SK-N-SH treated with all-trans-retinoic acid at 6 μM for 48 hours (cell line): ENCODE measurements at regions not wholly inside any gene's neighbourhood (a gene's known extent, or its start where the extent isn't known, plus 50 kb on each side); places are given as distances from the start of the nearest gene placed in this dataset.

Experiments used
- ISL1 ChIP-seq: fragments of 250-450 bp; sonication (Bioruptor Pico); IDR thresholded peaks from 2 replicates; pipeline ENCODE4 v2.1.2; 2022; ENCODE audit warnings: mild to moderate bottlenecking, moderate library complexity
- RARB ChIP-seq: fragments of 250-450 bp; sonication (Bioruptor Pico); IDR thresholded peaks from 2 replicates; pipeline ENCODE4 v1.8.0; 2021; ENCODE audit warnings: mild to moderate bottlenecking, moderate library complexity
- TOX ChIP-seq: fragments of 250-450 bp; sonication (Bioruptor Pico); IDR thresholded peaks from 2 replicates; pipeline ENCODE4 v1.8.0; 2021; ENCODE audit warnings: mild to moderate bottlenecking, moderate library complexity, borderline replicate concordance
- ZFP30 ChIP-seq: fragments of 450-650 bp; formaldehyde crosslinking; IDR thresholded peaks from 2 replicates; pipeline ENCODE4 v1.5.0; 2022; ENCODE audit warnings: mild to moderate bottlenecking, moderate library complexity
- ZNF565 ChIP-seq: fragments of 450-650 bp; formaldehyde crosslinking; conservative IDR thresholded peaks from 2 replicates; pipeline ENCODE4 v1.5.0; 2020; ENCODE audit warnings: low read depth, mild to moderate bottlenecking, moderate library complexity

GRCh38 chr3:4067893-4068292, 235.3 kb upstream of the SETMAR start:
- TF ChIP-seq ISL1 (CRISPR knock-in tag) = no peak
- no peak for TF ChIP-seq ZNF565 (CRISPR knock-in tag)
- no peak for TF ChIP-seq TOX (CRISPR knock-in tag)
- no peak for TF ChIP-seq RARB (CRISPR knock-in tag)
- no peak for TF ChIP-seq ZFP30 (CRISPR knock-in tag)
